ENCODE measurements at regions not wholly inside any gene's neighbourhood (a gene's known extent, or its start where the extent isn't known, plus 50 kb on each side); places are given as distances from the start of the nearest gene placed in this dataset.
"Not testable (repeated sequence)": the region's sequence is repeated elsewhere in the genome, so short reads cannot be mapped to it uniquely, and the experiment has no call there.

DNA sequence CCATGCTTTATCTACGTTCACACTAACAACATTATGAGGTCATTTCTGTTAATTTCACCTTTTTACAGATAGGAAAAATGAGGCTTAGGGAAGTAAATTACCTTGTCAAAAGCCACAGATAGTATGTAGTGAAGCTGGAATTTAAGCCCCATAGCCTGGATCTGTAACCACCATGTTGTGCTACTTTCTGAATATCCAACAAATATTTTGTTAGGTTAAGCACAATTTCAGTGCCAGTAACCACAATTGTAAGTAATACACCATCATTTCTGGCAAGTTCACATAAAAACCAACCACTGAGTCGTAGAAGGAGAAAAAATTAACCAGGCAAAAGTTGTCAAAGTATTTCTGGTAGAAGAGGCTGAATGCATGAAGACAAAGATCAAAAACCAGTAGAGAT, 593.1 kb upstream of the CAMK1G start:
- TF ChIP-seq EZH2phosphoT487 (conservative IDR thresholded peaks at IDR 0.05; ENCODE audit: low read length), result no peak
- TF ChIP-seq, protein P1, sequence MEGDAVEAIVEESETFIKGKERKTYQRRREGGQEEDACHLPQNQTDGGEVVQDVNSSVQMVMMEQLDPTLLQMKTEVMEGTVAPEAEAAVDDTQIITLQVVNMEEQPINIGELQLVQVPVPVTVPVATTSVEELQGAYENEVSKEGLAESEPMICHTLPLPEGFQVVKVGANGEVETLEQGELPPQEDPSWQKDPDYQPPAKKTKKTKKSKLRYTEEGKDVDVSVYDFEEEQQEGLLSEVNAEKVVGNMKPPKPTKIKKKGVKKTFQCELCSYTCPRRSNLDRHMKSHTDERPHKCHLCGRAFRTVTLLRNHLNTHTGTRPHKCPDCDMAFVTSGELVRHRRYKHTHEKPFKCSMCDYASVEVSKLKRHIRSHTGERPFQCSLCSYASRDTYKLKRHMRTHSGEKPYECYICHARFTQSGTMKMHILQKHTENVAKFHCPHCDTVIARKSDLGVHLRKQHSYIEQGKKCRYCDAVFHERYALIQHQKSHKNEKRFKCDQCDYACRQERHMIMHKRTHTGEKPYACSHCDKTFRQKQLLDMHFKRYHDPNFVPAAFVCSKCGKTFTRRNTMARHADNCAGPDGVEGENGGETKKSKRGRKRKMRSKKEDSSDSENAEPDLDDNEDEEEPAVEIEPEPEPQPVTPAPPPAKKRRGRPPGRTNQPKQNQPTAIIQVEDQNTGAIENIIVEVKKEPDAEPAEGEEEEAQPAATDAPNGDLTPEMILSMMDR (IDR thresholded peaks at IDR 0.05; ENCODE audit: insufficient read depth, low read length, poor library complexity, severe bottlenecking), result no peak
- Histone ChIP-seq H3K27me3 (ENCODE audit: low read length) (no peaks in the 10 kb centered on the region), H3K79me2 (ENCODE audit: insufficient read depth, low read length) (no peaks in the 10 kb centered on the region), H3F3A (ENCODE audit: insufficient read depth) (no peaks in the 10 kb centered on the region), H3K36me3 (ENCODE audit: low read length) (no peaks in the 10 kb centered on the region), H3K9me3 (ENCODE audit: insufficient read depth, low read length) (no peaks in the 10 kb centered on the region), H3K27ac (ENCODE audit: low read depth, low read length) (no peak overlapping the region), H3K4me3 (ENCODE audit: insufficient read depth, low read length, poor library complexity, severe bottlenecking) (no peak overlapping the region), H4K20me1 (ENCODE audit: low read depth, low read length) (no peaks in the 10 kb centered on the region), H3K9me2 (replicated peaks; ENCODE audit: insufficient read depth, low read length) (no peaks in the 10 kb centered on the region), H3K9ac (ENCODE audit: low read length) (no peak overlapping the region), H2AFZ (ENCODE audit: low read depth, low read length, severe bottlenecking) (no peak overlapping the region), H3K4me2 (ENCODE audit: low read depth, low read length, poor library complexity, severe bottlenecking) (no peak overlapping the region)

DNA sequence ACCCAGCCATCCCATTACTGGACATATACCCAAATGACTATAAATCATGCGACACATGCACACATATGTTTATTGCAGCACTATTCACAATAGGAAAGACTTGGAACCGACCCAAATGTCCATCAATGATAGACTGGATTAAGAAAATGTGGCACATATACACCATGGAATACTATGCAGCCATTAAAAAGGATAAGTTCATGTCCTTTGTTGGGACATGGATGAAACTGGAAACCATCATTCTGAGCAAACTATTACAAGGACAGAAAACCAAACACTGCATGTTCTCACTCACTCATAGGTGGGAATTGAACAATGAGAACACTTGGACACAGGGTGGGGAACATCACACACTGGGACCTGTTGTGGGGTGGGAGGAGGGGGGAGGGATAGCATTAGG, 586.5 kb upstream of the CAMK1G start:
- not testable (repeated sequence) for H2AFZ ChIP-seq (ENCODE audit: low read depth, low read length, severe bottlenecking); H3K27ac ChIP-seq (ENCODE audit: low read depth, low read length); H3F3A ChIP-seq (ENCODE audit: insufficient read depth); H4K20me1 ChIP-seq (ENCODE audit: low read depth, low read length); H3K4me3 ChIP-seq (ENCODE audit: insufficient read depth, low read length, poor library complexity, severe bottlenecking); H3K4me2 ChIP-seq (ENCODE audit: low read depth, low read length, poor library complexity, severe bottlenecking); H3K9me3 ChIP-seq (ENCODE audit: insufficient read depth, low read length); H3K36me3 ChIP-seq (ENCODE audit: low read length); H3K27me3 ChIP-seq (ENCODE audit: low read length); H3K9me2 ChIP-seq (replicated peaks; ENCODE audit: insufficient read depth, low read length); H3K79me2 ChIP-seq (ENCODE audit: insufficient read depth, low read length); H3K9ac ChIP-seq (ENCODE audit: low read length)

- Histone ChIP-seq H2AFZ (ENCODE audit: low read depth, low read length, severe bottlenecking) (no peak overlapping the region), H3K9ac (ENCODE audit: low read length) (no peak overlapping the region), H4K20me1 (ENCODE audit: low read depth, low read length) (no peaks in the 10 kb centered on the region), H3F3A (ENCODE audit: insufficient read depth) (no peaks in the 10 kb centered on the region), H3K9me3 (ENCODE audit: insufficient read depth, low read length) (no peaks in the 10 kb centered on the region), H3K27me3 (ENCODE audit: low read length) (no peaks in the 10 kb centered on the region), H3K4me2 (ENCODE audit: low read depth, low read length, poor library complexity, severe bottlenecking) (no peak overlapping the region), H3K4me3 (ENCODE audit: insufficient read depth, low read length, poor library complexity, severe bottlenecking) (no peak overlapping the region), H3K79me2 (ENCODE audit: insufficient read depth, low read length) (no peaks in the 10 kb centered on the region), H3K27ac (ENCODE audit: low read depth, low read length) (no peak overlapping the region), H3K36me3 (ENCODE audit: low read length) (no peaks in the 10 kb centered on the region), H3K9me2 (replicated peaks; ENCODE audit: insufficient read depth, low read length) (no peaks in the 10 kb centered on the region)
- TF ChIP-seq, protein P1 (IDR thresholded peaks at IDR 0.05; ENCODE audit: insufficient read depth, low read length, poor library complexity, severe bottlenecking), result no peak
- TF ChIP-seq EZH2phosphoT487 (conservative IDR thresholded peaks at IDR 0.05; ENCODE audit: low read length), result no peak
Measured at GRCh38 chr1:208997726-208998312, 585.7 kb upstream of the CAMK1G start.

DNA sequence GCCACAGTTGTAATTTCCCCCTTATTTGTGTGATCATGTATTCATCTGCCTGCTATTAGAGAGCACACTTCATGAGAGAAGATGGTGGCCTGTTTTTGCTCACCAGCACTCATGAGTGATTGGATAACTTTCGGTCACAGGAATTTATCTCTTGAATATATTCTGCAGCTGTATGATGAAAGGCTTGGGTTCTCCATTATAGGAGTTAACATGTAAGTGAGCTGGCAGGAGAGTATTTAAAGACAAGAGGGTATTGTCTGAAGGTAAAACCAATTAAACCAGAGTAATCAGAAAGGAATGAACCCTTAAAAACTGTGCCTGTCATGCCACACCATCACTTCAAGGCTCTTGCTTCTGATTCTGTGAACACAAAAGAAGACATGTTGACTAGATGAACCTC, 574.9 kb upstream of the CAMK1G start:
- H3K27ac ChIP-seq (ENCODE audit: low read depth, low read length), result no peak overlapping the region
- H2AFZ ChIP-seq (ENCODE audit: low read depth, low read length, severe bottlenecking), result no peak overlapping the region
- H3K79me2 ChIP-seq (ENCODE audit: insufficient read depth, low read length), result no peaks in the 10 kb centered on the region
- no peaks in the 10 kb centered on the region for H3K36me3 ChIP-seq (ENCODE audit: low read length)
- no peak overlapping the region for H3K4me2 ChIP-seq (ENCODE audit: low read depth, low read length, poor library complexity, severe bottlenecking)
- TF ChIP-seq, protein P1 (IDR thresholded peaks at IDR 0.05; ENCODE audit: insufficient read depth, low read length, poor library complexity, severe bottlenecking), result no peak
- TF ChIP-seq EZH2phosphoT487 (conservative IDR thresholded peaks at IDR 0.05; ENCODE audit: low read length), result no peak
- no peak overlapping the region for H3K9ac ChIP-seq (ENCODE audit: low read length)
- H3K9me2 ChIP-seq (replicated peaks; ENCODE audit: insufficient read depth, low read length), result no peaks in the 10 kb centered on the region
- H3K4me3 ChIP-seq (ENCODE audit: insufficient read depth, low read length, poor library complexity, severe bottlenecking), result no peak overlapping the region
- no peaks in the 10 kb centered on the region for H3F3A ChIP-seq (ENCODE audit: insufficient read depth)
- H4K20me1 ChIP-seq (ENCODE audit: low read depth, low read length), result no peaks in the 10 kb centered on the region
- no peaks in the 10 kb centered on the region for H3K27me3 ChIP-seq (ENCODE audit: low read length)
- H3K9me3 ChIP-seq (ENCODE audit: insufficient read depth, low read length), result no peaks in the 10 kb centered on the region

All from SU-DHL-6 (cell line).